ENCODE measurements at regions not wholly inside any gene's neighbourhood (a gene's known extent, or its start where the extent isn't known, plus 50 kb on each side); places are given as distances from the start of the nearest gene placed in this dataset.

DNA sequence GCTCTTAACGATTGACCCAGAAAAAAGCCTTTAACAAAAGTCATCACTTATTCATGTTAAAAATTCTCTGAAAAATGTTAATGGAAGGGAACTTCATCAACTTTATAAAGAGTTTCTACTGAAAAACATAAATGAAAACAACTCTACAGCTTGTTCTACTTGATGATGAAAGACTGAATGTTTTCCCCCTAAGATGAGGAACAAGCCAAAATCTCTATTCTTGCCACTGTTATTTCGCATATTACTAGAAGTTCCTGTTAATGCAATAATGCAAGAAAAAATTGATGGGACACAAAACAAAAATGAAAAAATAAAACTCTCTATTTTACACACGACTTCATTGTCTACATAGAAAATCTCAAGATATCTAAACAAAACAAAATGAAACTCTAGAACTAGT lies 249.8 kb upstream of the AKR1E2 start:
- in situ Hi-C loops (cut with HindIII; ENCODE audit: low pct_unique_long_range_greater_than_20kb, low sequenced_read_pairs) (no loop called here), intact Hi-C loops (cut with micrococcal nuclease; ENCODE audit: unreplicated experiment) (no loop called here)
- Histone ChIP-seq H3K4me3 (ENCODE audit: low read depth in 2 of 2, low read length in 2 of 2) (no peak overlapping the region), H3K27ac (ENCODE audit: low read length) (no peak overlapping the region), H3K4me1 (ENCODE audit: control insufficient read depth, insufficient read depth, low read length) (no peaks in the 10 kb centered on the region), H3K27me3 (ENCODE audit: control insufficient read depth, insufficient read depth, low read length) (no peaks in the 10 kb centered on the region), H3K36me3 (ENCODE audit: control insufficient read depth, insufficient read depth, low read length) (no peaks in the 10 kb centered on the region), H3K9me3 (ENCODE audit: control insufficient read depth, insufficient read depth, low read depth, low read length) (peaks cover 7% of the 10 kb centered on the region; the same call in 1 of the 2 replicates)
- DNase-seq (ENCODE audit: low read depth, low spot score), result no peak
- no peak for ATAC-seq
- CTCF ChIA-PET, result no interaction called here
- no TSS peak for BruUV-seq (replicated peaks)
- POLR2A ChIA-PET, result no interaction called here
- TF ChIP-seq POLR2AphosphoS5 (IDR thresholded peaks at IDR 0.05; ENCODE audit: low read depth, low read length), result no peak
- TF ChIP-seq TCF7L2 (IDR thresholded peaks at IDR 0.05; ENCODE audit: low read depth, low read length), result no peak
- TF ChIP-seq, protein P1, sequence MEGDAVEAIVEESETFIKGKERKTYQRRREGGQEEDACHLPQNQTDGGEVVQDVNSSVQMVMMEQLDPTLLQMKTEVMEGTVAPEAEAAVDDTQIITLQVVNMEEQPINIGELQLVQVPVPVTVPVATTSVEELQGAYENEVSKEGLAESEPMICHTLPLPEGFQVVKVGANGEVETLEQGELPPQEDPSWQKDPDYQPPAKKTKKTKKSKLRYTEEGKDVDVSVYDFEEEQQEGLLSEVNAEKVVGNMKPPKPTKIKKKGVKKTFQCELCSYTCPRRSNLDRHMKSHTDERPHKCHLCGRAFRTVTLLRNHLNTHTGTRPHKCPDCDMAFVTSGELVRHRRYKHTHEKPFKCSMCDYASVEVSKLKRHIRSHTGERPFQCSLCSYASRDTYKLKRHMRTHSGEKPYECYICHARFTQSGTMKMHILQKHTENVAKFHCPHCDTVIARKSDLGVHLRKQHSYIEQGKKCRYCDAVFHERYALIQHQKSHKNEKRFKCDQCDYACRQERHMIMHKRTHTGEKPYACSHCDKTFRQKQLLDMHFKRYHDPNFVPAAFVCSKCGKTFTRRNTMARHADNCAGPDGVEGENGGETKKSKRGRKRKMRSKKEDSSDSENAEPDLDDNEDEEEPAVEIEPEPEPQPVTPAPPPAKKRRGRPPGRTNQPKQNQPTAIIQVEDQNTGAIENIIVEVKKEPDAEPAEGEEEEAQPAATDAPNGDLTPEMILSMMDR (IDR thresholded peaks at IDR 0.05), result no peak
- TF ChIP-seq, protein P2, sequence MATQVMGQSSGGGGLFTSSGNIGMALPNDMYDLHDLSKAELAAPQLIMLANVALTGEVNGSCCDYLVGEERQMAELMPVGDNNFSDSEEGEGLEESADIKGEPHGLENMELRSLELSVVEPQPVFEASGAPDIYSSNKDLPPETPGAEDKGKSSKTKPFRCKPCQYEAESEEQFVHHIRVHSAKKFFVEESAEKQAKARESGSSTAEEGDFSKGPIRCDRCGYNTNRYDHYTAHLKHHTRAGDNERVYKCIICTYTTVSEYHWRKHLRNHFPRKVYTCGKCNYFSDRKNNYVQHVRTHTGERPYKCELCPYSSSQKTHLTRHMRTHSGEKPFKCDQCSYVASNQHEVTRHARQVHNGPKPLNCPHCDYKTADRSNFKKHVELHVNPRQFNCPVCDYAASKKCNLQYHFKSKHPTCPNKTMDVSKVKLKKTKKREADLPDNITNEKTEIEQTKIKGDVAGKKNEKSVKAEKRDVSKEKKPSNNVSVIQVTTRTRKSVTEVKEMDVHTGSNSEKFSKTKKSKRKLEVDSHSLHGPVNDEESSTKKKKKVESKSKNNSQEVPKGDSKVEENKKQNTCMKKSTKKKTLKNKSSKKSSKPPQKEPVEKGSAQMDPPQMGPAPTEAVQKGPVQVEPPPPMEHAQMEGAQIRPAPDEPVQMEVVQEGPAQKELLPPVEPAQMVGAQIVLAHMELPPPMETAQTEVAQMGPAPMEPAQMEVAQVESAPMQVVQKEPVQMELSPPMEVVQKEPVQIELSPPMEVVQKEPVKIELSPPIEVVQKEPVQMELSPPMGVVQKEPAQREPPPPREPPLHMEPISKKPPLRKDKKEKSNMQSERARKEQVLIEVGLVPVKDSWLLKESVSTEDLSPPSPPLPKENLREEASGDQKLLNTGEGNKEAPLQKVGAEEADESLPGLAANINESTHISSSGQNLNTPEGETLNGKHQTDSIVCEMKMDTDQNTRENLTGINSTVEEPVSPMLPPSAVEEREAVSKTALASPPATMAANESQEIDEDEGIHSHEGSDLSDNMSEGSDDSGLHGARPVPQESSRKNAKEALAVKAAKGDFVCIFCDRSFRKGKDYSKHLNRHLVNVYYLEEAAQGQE (IDR thresholded peaks at IDR 0.05; ENCODE audit: insufficient read depth in 1 of 2, low read depth in 2 of 2, low read length in 1 of 2), result no peak
- TF ChIP-seq SIN3A (IDR thresholded peaks at IDR 0.05; ENCODE audit: borderline replicate concordance, insufficient read depth, low read depth, low read length), result no peak

GRCh38 chr10:4569151-4569550 lies 256.9 kb upstream of the AKR1E2 start:
- H3K27ac ChIP-seq (ENCODE audit: low read length), result peak overlapping the region; percentile 39; the same call in 1 of the 2 replicates

More at GRCh38 chr10:4569151-4569550, 256.9 kb upstream of the AKR1E2 start:
- Histone ChIP-seq H3K9me3 (ENCODE audit: control insufficient read depth, insufficient read depth, low read depth, low read length) (peaks cover 10% of the 10 kb centered on the region; the same call in 1 of the 2 replicates), H3K4me1 (ENCODE audit: control insufficient read depth, insufficient read depth, low read length) (no peaks in the 10 kb centered on the region), H3K36me3 (ENCODE audit: control insufficient read depth, insufficient read depth, low read length) (no peaks in the 10 kb centered on the region), H3K27me3 (ENCODE audit: control insufficient read depth, insufficient read depth, low read length) (no peaks in the 10 kb centered on the region), H3K4me3 (ENCODE audit: low read depth in 2 of 2, low read length in 2 of 2) (no peak overlapping the region)
- no TSS peak for BruUV-seq (replicated peaks)
- TF ChIP-seq POLR2AphosphoS5 (IDR thresholded peaks at IDR 0.05; ENCODE audit: low read depth, low read length), result no peak
- no peak for TF ChIP-seq TCF7L2 (IDR thresholded peaks at IDR 0.05; ENCODE audit: low read depth, low read length)
- TF ChIP-seq, protein P2 (IDR thresholded peaks at IDR 0.05; ENCODE audit: insufficient read depth in 1 of 2, low read depth in 2 of 2, low read length in 1 of 2), result no peak
- TF ChIP-seq, protein P1 (IDR thresholded peaks at IDR 0.05), result no peak
- TF ChIP-seq SIN3A (IDR thresholded peaks at IDR 0.05; ENCODE audit: borderline replicate concordance, insufficient read depth, low read depth, low read length), result no peak
- DNase-seq (ENCODE audit: low read depth, low spot score), result no peak
- ATAC-seq, result no peak
- ChIA-PET CTCF (no interaction called here), POLR2A (no interaction called here)
- in situ Hi-C loops (cut with HindIII; ENCODE audit: low pct_unique_long_range_greater_than_20kb, low sequenced_read_pairs), result no loop called here
- intact Hi-C loops (cut with micrococcal nuclease; ENCODE audit: unreplicated experiment), result no loop called here

All from Panc1 (cell line).